ENCODE measurements at regions not wholly inside any gene's neighbourhood (a gene's known extent, or its start where the extent isn't known, plus 50 kb on each side); places are given as distances from the start of the nearest gene placed in this dataset.

- H4K91ac ChIP-seq (ENCODE audit: low read depth, low read length), result no peak overlapping the region
- H3K4me3 ChIP-seq (ENCODE audit: low read depth, low read length), result no peak overlapping the region
- H3K9ac ChIP-seq (ENCODE audit: low read length), result no peak overlapping the region
- H2AFZ ChIP-seq (ENCODE audit: insufficient read depth, low read length, poor library complexity), result no peak overlapping the region
- H3K79me1 ChIP-seq (ENCODE audit: low read length), result no peaks in the 10 kb centered on the region
- H3K9me3 ChIP-seq (ENCODE audit: insufficient read depth, low read depth, low read length), result no peaks in the 10 kb centered on the region
- no peak overlapping the region for H3K23ac ChIP-seq (ENCODE audit: low read length)
- no peak overlapping the region for H4K8ac ChIP-seq (ENCODE audit: low read depth, low read length)
- no CpG with 5 or more reads among the region's 2 CpGs for WGBS (ENCODE audit: extremely low coverage, insufficient coverage, insufficient read length)
- H2BK120ac ChIP-seq (ENCODE audit: insufficient read depth, low read length, poor library complexity), result no peak overlapping the region
- no peak overlapping the region for H3K18ac ChIP-seq (ENCODE audit: low read length)
- no peaks in the 10 kb centered on the region for H3K4me1 ChIP-seq (ENCODE audit: control insufficient read depth in 1 of 2, insufficient read depth in 2 of 2, low read length in 2 of 2)
- no peak for DNase-seq
- no peak overlapping the region for H3K14ac ChIP-seq (ENCODE audit: low read length)
- no peak overlapping the region for H3K4ac ChIP-seq (ENCODE audit: low read depth, low read length)
- H3K27me3 ChIP-seq (ENCODE audit: insufficient read depth, low read length), result no peaks in the 10 kb centered on the region
- no peaks in the 10 kb centered on the region for H3K79me2 ChIP-seq (ENCODE audit: control insufficient read depth, insufficient read depth, low read length, poor library complexity)
- H3K4me2 ChIP-seq (ENCODE audit: low read length), result no peak overlapping the region
- no peak overlapping the region for H2AK5ac ChIP-seq (ENCODE audit: low read length)
- H3K27ac ChIP-seq (ENCODE audit: low read depth, low read length), result no peak overlapping the region
- no peak overlapping the region for H2BK12ac ChIP-seq (ENCODE audit: low read length)
- H3K36me3 ChIP-seq (ENCODE audit: control insufficient read depth in 1 of 2, insufficient read depth in 2 of 2, low read length in 2 of 2), result no peaks in the 10 kb centered on the region
- no peak overlapping the region for H2BK5ac ChIP-seq (ENCODE audit: low read depth, low read length, poor library complexity)
- no peak overlapping the region for H4K12ac ChIP-seq (ENCODE audit: low read depth, low read length)
Observed at GRCh38 chr3:514192-514591, 317.6 kb downstream of the CHL1 start.

DNA sequence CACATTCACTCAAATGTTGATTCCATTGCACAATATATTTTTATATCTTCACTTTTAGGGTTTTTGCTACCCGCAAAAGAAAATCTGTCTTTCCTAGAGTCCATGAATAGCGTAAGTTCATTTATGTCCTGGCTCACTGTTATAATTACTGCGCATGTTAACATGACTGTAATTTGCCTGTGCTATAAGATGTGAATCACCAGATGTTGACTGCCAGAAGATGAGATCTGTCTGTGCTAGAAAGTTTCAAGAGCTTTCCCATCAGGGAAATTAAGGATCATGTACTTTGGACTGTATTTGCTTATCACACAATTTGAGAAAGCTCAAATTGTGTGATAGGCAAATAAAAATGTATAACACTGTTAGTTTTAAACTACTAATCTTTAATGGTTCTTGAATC is 322.5 kb downstream of the CHL1 start:
- Histone ChIP-seq H2BK12ac (ENCODE audit: low read length) (no peak overlapping the region), H3K9ac (ENCODE audit: low read length) (no peak overlapping the region), H2AFZ (ENCODE audit: insufficient read depth, low read length, poor library complexity) (no peak overlapping the region), H4K91ac (ENCODE audit: low read depth, low read length) (no peak overlapping the region), H3K9me3 (ENCODE audit: insufficient read depth, low read depth, low read length) (no peaks in the 10 kb centered on the region), H3K4me3 (ENCODE audit: low read depth, low read length) (no peak overlapping the region), H2BK120ac (ENCODE audit: insufficient read depth, low read length, poor library complexity) (no peak overlapping the region), H3K14ac (ENCODE audit: low read length) (no peak overlapping the region), H3K4ac (ENCODE audit: low read depth, low read length) (no peak overlapping the region), H4K12ac (ENCODE audit: low read depth, low read length) (no peak overlapping the region), H3K27ac (ENCODE audit: low read depth, low read length) (no peak overlapping the region), H2AK5ac (ENCODE audit: low read length) (no peak overlapping the region), H2BK5ac (ENCODE audit: low read depth, low read length, poor library complexity) (no peak overlapping the region), H4K8ac (ENCODE audit: low read depth, low read length) (no peak overlapping the region), H3K4me1 (ENCODE audit: control insufficient read depth in 1 of 2, insufficient read depth in 2 of 2, low read length in 2 of 2) (no peaks in the 10 kb centered on the region), H3K23ac (ENCODE audit: low read length) (no peak overlapping the region), H3K36me3 (ENCODE audit: control insufficient read depth in 1 of 2, insufficient read depth in 2 of 2, low read length in 2 of 2) (no peaks in the 10 kb centered on the region), H3K79me1 (ENCODE audit: low read length) (no peaks in the 10 kb centered on the region), H3K79me2 (ENCODE audit: control insufficient read depth, insufficient read depth, low read length, poor library complexity) (no peaks in the 10 kb centered on the region), H3K27me3 (ENCODE audit: insufficient read depth, low read length) (no peaks in the 10 kb centered on the region), H3K4me2 (ENCODE audit: low read length) (no peak overlapping the region), H3K18ac (ENCODE audit: low read length) (no peak overlapping the region)
- DNase-seq, result no peak
- WGBS (ENCODE audit: extremely low coverage, insufficient coverage, insufficient read length), result no CpG with 5 or more reads among the region's 3 CpGs

DNA sequence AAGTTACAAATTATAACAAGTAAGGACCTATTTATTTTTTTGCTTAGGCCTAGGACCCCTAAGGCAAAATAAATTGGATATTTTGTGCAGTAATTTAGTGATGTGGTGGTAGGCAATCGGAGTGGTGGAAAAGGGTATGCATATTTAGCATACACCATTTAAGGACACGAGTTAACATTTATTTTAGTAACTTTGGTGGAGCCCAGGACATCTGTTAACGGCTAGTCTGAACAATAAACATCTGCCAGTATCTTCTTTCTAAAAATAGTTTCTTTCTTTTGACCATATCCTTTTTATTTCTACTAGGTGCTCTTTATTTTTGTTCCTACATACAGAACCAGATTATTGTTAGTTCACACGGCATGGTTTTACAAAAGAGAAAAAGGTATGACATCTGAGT is 326.3 kb downstream of the CHL1 start:
- Histone ChIP-seq H3K27me3 (ENCODE audit: insufficient read depth, low read length) (no peaks in the 10 kb centered on the region), H3K9ac (ENCODE audit: low read length) (no peak overlapping the region), H4K8ac (ENCODE audit: low read depth, low read length) (no peak overlapping the region), H2AFZ (ENCODE audit: insufficient read depth, low read length, poor library complexity) (no peak overlapping the region), H3K27ac (ENCODE audit: low read depth, low read length) (no peak overlapping the region), H3K4ac (ENCODE audit: low read depth, low read length) (no peak overlapping the region), H3K23ac (ENCODE audit: low read length) (no peak overlapping the region), H2BK12ac (ENCODE audit: low read length) (no peak overlapping the region), H2BK5ac (ENCODE audit: low read depth, low read length, poor library complexity) (no peak overlapping the region), H3K4me1 (ENCODE audit: control insufficient read depth in 1 of 2, insufficient read depth in 2 of 2, low read length in 2 of 2) (no peaks in the 10 kb centered on the region), H4K91ac (ENCODE audit: low read depth, low read length) (no peak overlapping the region), H3K18ac (ENCODE audit: low read length) (no peak overlapping the region), H2BK120ac (ENCODE audit: insufficient read depth, low read length, poor library complexity) (no peak overlapping the region), H3K36me3 (ENCODE audit: control insufficient read depth in 1 of 2, insufficient read depth in 2 of 2, low read length in 2 of 2) (no peaks in the 10 kb centered on the region), H3K14ac (ENCODE audit: low read length) (no peak overlapping the region), H2AK5ac (ENCODE audit: low read length) (no peak overlapping the region), H3K4me2 (ENCODE audit: low read length) (no peak overlapping the region), H4K12ac (ENCODE audit: low read depth, low read length) (no peak overlapping the region), H3K9me3 (ENCODE audit: insufficient read depth, low read depth, low read length) (no peaks in the 10 kb centered on the region), H3K79me2 (ENCODE audit: control insufficient read depth, insufficient read depth, low read length, poor library complexity) (no peaks in the 10 kb centered on the region), H3K4me3 (ENCODE audit: low read depth, low read length) (no peak overlapping the region), H3K79me1 (ENCODE audit: low read length) (no peaks in the 10 kb centered on the region)
- WGBS (ENCODE audit: extremely low coverage, insufficient coverage, insufficient read length), result no CpG with 5 or more reads among the region's 4 CpGs
- no peak for DNase-seq

- H2BK120ac ChIP-seq (ENCODE audit: insufficient read depth, low read length, poor library complexity), result no peak overlapping the region
- no peak for DNase-seq
- H3K18ac ChIP-seq (ENCODE audit: low read length), result no peak overlapping the region
- H3K27ac ChIP-seq (ENCODE audit: low read depth, low read length), result no peak overlapping the region
- no peak overlapping the region for H4K8ac ChIP-seq (ENCODE audit: low read depth, low read length)
- H3K4ac ChIP-seq (ENCODE audit: low read depth, low read length), result no peak overlapping the region
- H3K79me1 ChIP-seq (ENCODE audit: low read length), result no peaks in the 10 kb centered on the region
- H3K4me3 ChIP-seq (ENCODE audit: low read depth, low read length), result no peak overlapping the region
- no peak overlapping the region for H4K91ac ChIP-seq (ENCODE audit: low read depth, low read length)
- H4K12ac ChIP-seq (ENCODE audit: low read depth, low read length), result no peak overlapping the region
- no peak overlapping the region for H2BK5ac ChIP-seq (ENCODE audit: low read depth, low read length, poor library complexity)
- no peak overlapping the region for H3K14ac ChIP-seq (ENCODE audit: low read length)
- no peak overlapping the region for H2AFZ ChIP-seq (ENCODE audit: insufficient read depth, low read length, poor library complexity)
- no peaks in the 10 kb centered on the region for H3K4me1 ChIP-seq (ENCODE audit: control insufficient read depth in 1 of 2, insufficient read depth in 2 of 2, low read length in 2 of 2)
- no peaks in the 10 kb centered on the region for H3K36me3 ChIP-seq (ENCODE audit: control insufficient read depth in 1 of 2, insufficient read depth in 2 of 2, low read length in 2 of 2)
- no peak overlapping the region for H3K4me2 ChIP-seq (ENCODE audit: low read length)
- H2AK5ac ChIP-seq (ENCODE audit: low read length), result no peak overlapping the region
- no peak overlapping the region for H2BK12ac ChIP-seq (ENCODE audit: low read length)
- H3K23ac ChIP-seq (ENCODE audit: low read length), result no peak overlapping the region
- WGBS (ENCODE audit: extremely low coverage, insufficient coverage, insufficient read length), result no CpG with 5 or more reads among the region's 3 CpGs
- H3K79me2 ChIP-seq (ENCODE audit: control insufficient read depth, insufficient read depth, low read length, poor library complexity), result no peaks in the 10 kb centered on the region
- no peaks in the 10 kb centered on the region for H3K27me3 ChIP-seq (ENCODE audit: insufficient read depth, low read length)
- H3K9me3 ChIP-seq (ENCODE audit: insufficient read depth, low read depth, low read length), result no peaks in the 10 kb centered on the region
- no peak overlapping the region for H3K9ac ChIP-seq (ENCODE audit: low read length)
Observed at GRCh38 chr3:525415-525814, 328.9 kb downstream of the CHL1 start.

All from trophoblast cell (in vitro differentiated cells and primary cell).